Upper lobe of left lung (tissue), 4 donors: ENCODE measurements at regions not wholly inside any gene's neighbourhood (a gene's known extent, or its start where the extent isn't known, plus 50 kb on each side); places are given as distances from the start of the nearest gene placed in this dataset.

Experiments used
- CTCF ChIP-seq, 6 experiments: fragments of 450-650 bp in 4 of 6; fragments of 200-600 bp in 2 of 6; sonication (generic) in 2 of 6; IDR thresholded peaks; one replicate each; pipeline ENCODE4 v1.5.1; 2016 to 2019; ENCODE audit warnings: antibody characterized with exemption in 6 of 6
- EP300 ChIP-seq, 4 donors: sonication (generic); formaldehyde crosslinking; IDR thresholded peaks; one replicate each; pipeline ENCODE4 v1.5.1; 2017; ENCODE audit warnings: antibody characterized with exemption in 4 of 4, control low read depth in 2 of 4
- POLR2A ChIP-seq, 4 donors: fragments of 450-650 bp; IDR thresholded peaks; one replicate each; pipeline ENCODE4 v1.5.1; 2016 to 2017; ENCODE audit warnings: antibody characterized with exemption in 4 of 4, mild to moderate bottlenecking in 2 of 4
- POLR2AphosphoS5 ChIP-seq, 2 donors: sonication (generic); formaldehyde crosslinking; IDR thresholded peaks; one replicate each; pipeline ENCODE4 v1.5.1; 2017; ENCODE audit warnings: antibody characterized with exemption in 2 of 2

GRCh38 chr22:47561115-47561675, 798.7 kb downstream of the TBC1D22A start:
- TF ChIP-seq POLR2A (IDR thresholded peaks at IDR 0.05) (no peak), CTCF (IDR thresholded peaks at IDR 0.05) (no peak), EP300 (IDR thresholded peaks at IDR 0.05) (no peak), POLR2AphosphoS5 (IDR thresholded peaks at IDR 0.05) (no peak)
